Suprapubic skin (tissue), 3 donors: ENCODE measurements at regions not wholly inside any gene's neighbourhood (a gene's known extent, or its start where the extent isn't known, plus 50 kb on each side); places are given as distances from the start of the nearest gene placed in this dataset.

Source experiments
- CTCF ChIP-seq, 2 donors: fragments of 200-600 bp in 1 of 2; fragments of 450-650 bp in 1 of 2; sonication (generic) in 1 of 2; IDR thresholded peaks; one replicate each; pipeline ENCODE4 v1.5.1; 2016 to 2019; ENCODE audit warnings: antibody characterized with exemption in 2 of 2, mild to moderate bottlenecking in 1 of 2, moderate library complexity in 1 of 2
- POLR2A ChIP-seq, 2 donors: fragments of 450-650 bp; IDR thresholded peaks; one replicate each; pipeline ENCODE4 v1.6.1; 2017; ENCODE audit warnings: antibody characterized with exemption in 2 of 2, mild to moderate bottlenecking in 2 of 2, moderate library complexity in 2 of 2

- TF ChIP-seq CTCF (IDR thresholded peaks at IDR 0.05) (no peak), POLR2A (IDR thresholded peaks at IDR 0.05) (no peak)
Measured at GRCh38 chr10:88219753-88220152, 356.3 kb downstream of the PTEN start.
